ENCODE measurements at regions not wholly inside any gene's neighbourhood (a gene's known extent, or its start where the extent isn't known, plus 50 kb on each side); places are given as distances from the start of the nearest gene placed in this dataset.

DNA sequence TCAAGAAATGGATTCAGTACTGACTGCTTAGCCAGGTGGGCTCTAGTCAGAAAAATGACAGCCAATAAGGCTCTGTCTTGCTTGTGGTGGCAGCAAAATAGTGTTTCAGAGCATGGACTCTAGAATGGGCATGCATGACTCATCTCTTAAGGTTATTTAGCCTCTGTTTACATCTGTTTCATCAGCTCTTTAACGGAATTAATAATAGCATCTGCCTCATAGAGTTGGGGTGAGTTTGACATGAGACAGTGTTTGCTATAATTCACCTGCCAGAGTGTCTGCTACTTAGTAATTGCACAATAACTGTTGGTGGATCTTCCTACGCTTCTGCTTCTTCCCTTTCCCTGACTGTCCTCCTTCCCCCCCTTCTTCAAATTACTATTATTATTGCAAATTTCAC, 350.4 kb upstream of the SEMA6D start:
- DNase-seq (ENCODE audit: low read depth) = no peak

GRCh38 chr15:47367726-47368390, 349.4 kb upstream of the SEMA6D start:
- DNase-seq (ENCODE audit: low read depth) = no peak

GRCh38 chr15:47371939-47372338, 345.4 kb upstream of the SEMA6D start:
- no peak for DNase-seq (ENCODE audit: low read depth)

- DNase-seq (ENCODE audit: low read depth) = peak; percentile 5
Observed at GRCh38 chr15:47374222-47374621, 343.1 kb upstream of the SEMA6D start.

- DNase-seq (ENCODE audit: low read depth) = no peak
Observed at GRCh38 chr15:47376190-47376589, 341.1 kb upstream of the SEMA6D start.

GRCh38 chr15:47377465-47377864, 339.8 kb upstream of the SEMA6D start:
- DNase-seq (ENCODE audit: low read depth) = no peak

GRCh38 chr15:47378527-47378926, 338.8 kb upstream of the SEMA6D start:
- no peak for DNase-seq (ENCODE audit: low read depth)

GRCh38 chr15:47383102-47383501, 334.2 kb upstream of the SEMA6D start:
- no peak for DNase-seq (ENCODE audit: low read depth)

DNA sequence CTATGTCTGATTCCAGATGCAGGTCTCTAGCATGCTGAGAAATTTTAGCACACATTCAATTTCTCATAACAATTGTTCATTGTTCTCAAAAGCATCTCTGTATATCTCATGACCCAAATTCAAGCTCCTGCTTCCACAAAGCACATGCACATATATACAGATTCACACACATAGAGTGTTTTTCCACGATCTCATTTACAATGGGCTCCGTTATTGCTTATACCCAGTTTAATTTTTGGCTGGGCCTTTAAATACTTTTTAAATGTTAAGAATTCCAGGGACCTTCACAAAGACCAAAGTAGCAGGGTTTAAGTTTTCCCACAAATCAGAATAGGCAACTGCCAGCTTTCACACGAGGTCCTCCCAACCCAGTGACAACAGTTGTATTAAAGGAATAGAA, 333.5 kb upstream of the SEMA6D start:
- DNase-seq (ENCODE audit: low read depth) = no peak

- peak; percentile 66 for DNase-seq (ENCODE audit: low read depth)
Observed at GRCh38 chr15:47384341-47384740, 333.0 kb upstream of the SEMA6D start.

DNA sequence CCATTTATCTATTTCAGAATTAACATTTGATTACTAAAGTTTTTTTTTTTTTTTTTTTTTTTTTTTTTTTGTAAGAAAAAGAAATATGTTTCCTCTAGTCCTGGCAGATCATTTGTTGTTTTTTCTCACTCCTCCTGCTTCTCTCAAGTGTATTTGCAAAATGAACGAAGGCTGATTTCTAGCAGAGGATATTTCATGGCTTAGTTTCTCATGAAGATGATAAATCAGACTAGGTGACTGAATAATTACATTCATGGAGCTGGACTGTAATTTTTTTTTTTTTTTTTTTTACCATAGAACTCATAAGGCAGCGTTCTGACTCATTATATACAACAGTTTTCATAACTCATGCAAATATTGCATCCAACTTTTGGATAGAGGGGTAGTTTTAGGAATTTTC, 332.5 kb upstream of the SEMA6D start:
- no peak for DNase-seq (ENCODE audit: low read depth)

DNA sequence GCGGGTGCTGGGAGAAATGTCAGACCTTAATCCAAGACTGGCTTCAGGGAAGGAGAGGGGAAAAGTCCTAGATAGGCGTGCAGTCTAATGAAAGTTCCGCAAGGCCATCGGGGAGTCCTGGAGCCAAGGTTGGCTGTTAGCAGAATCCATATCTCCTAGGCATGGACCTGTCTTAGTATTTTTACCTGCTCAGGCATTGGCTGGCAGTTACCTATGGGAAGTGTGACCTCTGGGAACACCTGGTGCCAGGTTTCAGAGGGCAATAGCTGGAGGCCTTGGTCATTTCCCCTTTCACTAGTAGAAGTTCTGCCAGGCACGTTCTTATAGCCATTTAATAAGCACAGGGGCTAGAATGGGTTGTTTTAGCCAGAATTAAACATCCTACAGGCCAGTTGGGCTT, 330.8 kb upstream of the SEMA6D start:
- DNase-seq (ENCODE audit: low read depth) = no peak

DNA sequence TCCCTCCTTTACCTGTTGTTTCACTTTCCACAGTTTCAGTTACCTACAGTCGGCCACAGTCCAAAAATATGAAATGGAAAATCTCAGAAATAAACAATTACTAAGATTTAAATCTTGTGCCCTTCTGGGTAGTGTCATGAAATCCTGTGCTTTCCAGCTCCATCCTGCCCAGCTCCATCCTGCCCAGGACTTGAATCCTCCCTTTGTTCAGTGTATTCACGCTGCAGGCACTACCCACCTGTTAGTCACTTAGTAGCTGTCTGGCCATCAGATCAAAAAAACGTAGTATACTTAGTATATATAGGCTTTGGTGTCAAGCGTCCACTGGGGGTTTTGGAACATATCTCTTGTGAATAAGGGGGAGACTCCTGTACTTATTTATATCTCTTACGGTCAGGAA, 329.0 kb upstream of the SEMA6D start:
- DNase-seq (ENCODE audit: low read depth) = no peak

DNA sequence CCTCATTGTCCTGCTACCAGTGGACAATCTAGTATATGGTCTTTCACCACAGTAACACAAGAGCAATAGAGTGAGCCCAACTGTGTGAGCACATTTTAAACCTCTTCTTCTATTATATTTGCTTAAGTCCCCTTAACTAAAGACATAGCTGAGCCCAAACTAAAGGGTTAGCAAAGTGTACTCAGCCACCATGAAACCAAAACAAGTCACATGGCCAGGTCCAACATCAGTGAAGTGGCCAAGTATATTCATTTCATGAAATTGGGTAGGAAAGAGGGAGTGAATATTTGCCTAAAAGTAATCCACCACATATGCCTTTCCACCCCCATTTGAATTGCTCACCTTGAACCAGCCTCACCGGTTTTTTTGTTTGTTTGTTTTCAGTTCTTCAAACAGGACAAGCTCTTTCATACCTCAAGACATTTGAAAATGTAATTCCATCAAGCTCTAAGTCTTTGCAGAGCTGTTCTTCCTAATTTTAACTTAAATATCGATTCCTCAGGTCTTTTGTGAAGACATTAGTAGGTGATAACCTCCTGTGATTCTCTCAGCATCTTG, 327.0 kb upstream of the SEMA6D start:
- no peak for DNase-seq (ENCODE audit: low read depth)

- DNase-seq (ENCODE audit: low read depth) = no peak
Observed at GRCh38 chr15:47394286-47394809, 323.0 kb upstream of the SEMA6D start.

DNA sequence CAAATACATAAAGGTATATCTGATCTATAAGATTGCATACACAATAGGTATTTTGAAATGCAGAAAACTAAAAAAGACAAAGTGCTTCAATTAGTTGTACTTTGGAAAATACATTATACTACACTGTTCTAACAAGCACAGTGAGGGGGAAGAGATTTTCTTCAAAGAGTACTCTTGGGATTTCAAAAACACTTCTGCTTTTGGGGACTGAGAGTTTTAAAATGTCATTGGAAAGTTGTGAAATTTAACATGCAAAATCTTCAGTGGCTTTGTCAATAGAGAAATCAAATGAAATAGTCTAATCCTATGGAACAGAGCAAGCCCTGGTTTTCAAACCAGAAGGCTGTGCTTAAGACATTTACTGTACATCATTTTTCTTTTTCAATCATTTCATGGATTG, 322.2 kb upstream of the SEMA6D start:
- no peak for DNase-seq (ENCODE audit: low read depth)

- no peak for DNase-seq (ENCODE audit: low read depth)
Observed at GRCh38 chr15:47397655-47398054, 319.6 kb upstream of the SEMA6D start.

DNA sequence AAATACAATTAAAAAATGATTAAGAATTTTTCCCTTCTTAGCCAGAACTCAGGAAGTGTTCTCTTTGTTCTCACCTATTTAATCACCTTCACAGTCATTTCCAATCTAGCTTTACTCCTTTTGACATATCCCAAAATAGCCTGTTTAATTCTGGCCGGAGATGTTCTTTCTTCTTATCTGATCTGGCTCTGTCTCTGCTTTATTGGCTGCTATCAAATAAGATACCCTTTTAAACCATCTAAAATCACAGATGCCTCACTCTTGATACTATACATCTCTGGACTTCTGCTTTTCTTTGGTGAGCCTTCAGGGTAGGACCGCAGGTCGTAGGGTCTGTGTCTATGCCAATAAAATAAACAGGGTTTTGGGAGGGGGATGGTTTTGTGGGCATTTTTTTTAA, 319.2 kb upstream of the SEMA6D start:
- no peak for DNase-seq (ENCODE audit: low read depth)

DNA sequence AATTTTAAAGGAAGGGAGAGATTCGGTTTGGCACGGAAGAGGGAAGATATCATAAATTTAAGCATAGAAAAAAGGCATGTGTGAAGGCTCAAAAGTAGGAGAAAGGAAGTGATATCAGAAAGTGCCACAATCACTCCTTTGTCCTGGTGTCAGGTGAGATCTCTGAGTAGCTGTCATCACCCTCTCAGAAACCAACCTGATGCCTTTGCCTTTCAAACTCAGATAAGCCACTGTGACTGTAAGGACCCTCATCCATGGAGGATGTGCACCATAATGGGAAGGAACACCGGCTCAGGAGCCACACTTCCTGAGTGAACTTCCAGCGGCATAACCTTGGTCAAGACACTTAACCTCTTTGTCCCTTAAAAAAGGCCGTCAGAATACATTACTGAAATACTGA, 318.7 kb upstream of the SEMA6D start:
- DNase-seq (ENCODE audit: low read depth) = no peak

DNA sequence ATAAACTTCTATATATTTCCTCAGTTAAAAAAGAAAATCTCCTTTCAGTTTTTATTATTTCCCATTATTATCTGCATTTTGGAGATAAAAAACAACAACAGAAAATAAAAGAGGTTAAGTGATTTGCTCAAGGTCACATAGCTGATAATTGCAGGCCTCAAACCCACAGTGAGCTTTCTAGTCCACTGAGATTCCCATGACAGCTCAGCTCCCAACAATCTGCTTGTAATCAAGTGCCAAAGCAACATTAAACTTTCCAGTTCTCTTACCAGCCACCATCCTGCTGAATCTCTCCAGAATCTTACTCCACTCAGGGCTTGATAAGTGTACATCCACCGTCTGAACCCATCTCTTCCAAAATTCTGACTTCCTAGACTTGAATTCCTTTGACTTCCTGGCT, 318.2 kb upstream of the SEMA6D start:
- no peak for DNase-seq (ENCODE audit: low read depth)

- DNase-seq (ENCODE audit: low read depth) = no peak
Observed at GRCh38 chr15:47400603-47401002, 316.7 kb upstream of the SEMA6D start.

DNA sequence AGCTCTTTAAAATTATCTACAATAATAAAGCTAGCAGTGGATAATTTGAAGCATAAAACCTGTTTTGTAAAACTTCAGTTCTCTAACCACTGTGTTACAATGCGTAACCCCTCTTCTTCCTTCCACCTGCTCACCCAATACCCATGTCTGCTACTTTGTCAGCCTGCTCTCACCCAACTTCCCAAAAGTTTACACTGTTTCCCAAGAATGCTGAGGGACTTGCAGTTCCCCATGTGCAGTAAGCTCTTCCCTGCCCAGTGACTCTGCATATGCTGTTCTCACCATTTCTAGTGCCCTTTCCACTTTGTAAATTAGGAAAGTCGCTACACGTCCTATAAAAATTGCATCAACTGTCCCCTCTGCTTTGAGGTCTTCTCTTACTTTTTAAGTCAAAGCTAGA, 315.9 kb upstream of the SEMA6D start:
- no peak for DNase-seq (ENCODE audit: low read depth)

DNA sequence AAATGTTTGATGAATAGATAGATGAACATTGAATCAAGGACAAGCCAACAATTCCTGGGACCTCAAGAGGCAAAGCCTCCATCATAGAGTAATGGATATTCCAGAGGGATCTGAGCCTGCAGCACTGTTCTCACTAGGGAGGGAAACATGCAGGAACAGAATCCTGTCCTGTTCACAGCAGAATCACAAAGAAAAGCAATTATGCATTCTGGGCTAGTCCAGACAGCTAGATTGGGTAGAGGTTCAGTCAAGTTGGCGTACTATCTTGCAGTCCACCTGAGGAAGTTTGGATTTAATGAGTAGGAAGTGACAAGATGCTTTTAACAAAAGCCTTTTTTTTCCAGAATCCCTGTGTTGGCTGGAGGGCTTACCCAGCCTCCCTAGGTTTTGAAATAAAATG, 314.5 kb upstream of the SEMA6D start:
- no peak for DNase-seq (ENCODE audit: low read depth)

- DNase-seq (ENCODE audit: low read depth) = no peak
Observed at GRCh38 chr15:47404877-47405276, 312.4 kb upstream of the SEMA6D start.

All from Daoy (cell line).